Osteoblast (primary cell): ENCODE measurements at regions not wholly inside any gene's neighbourhood (a gene's known extent, or its start where the extent isn't known, plus 50 kb on each side); places are given as distances from the start of the nearest gene placed in this dataset.
"Not testable (repeated sequence)": the region's sequence is repeated elsewhere in the genome, so short reads cannot be mapped to it uniquely, and the experiment has no call there.

Source experiments
- DNase-seq: peaks from one replicate; pipeline ENCODE4 v3.0.0; 2011; ENCODE audit warnings: low spot score, mixed read lengths; ENCODE audit not compliant: insufficient read length; ENCODE audit errors: missing footprints
- H2AFZ ChIP-seq: 2 replicates; pipeline ENCODE4 v1.6.0; 2011; ENCODE audit warnings: mild to moderate bottlenecking, low read length
- H3K27ac ChIP-seq: 2 replicates; pipeline ENCODE4 v1.5.1; 2011; ENCODE audit warnings: mild to moderate bottlenecking, low read depth, low read length, moderate library complexity
- H3K27me3 ChIP-seq: 2 replicates; pipeline ENCODE4 v1.6.0; 2012; ENCODE audit warnings: mild to moderate bottlenecking, control low read depth, inconsistent platforms, low read length, moderate library complexity; ENCODE audit not compliant: insufficient read depth
- H3K36me3 ChIP-seq: 2 replicates; pipeline ENCODE4 v1.5.1; 2011; ENCODE audit warnings: mild to moderate bottlenecking, low read length, control low read depth, moderate library complexity; ENCODE audit not compliant: insufficient read depth
- H3K4me1 ChIP-seq: 2 replicates; pipeline ENCODE4 v1.5.1; 2011; ENCODE audit warnings: mild to moderate bottlenecking, low read length, control low read depth, moderate library complexity; ENCODE audit not compliant: insufficient read depth
- H3K4me2 ChIP-seq: 2 replicates; pipeline ENCODE4 v1.6.0; 2011; ENCODE audit warnings: mild to moderate bottlenecking, low read length; ENCODE audit not compliant: insufficient read depth
- H3K4me3 ChIP-seq: fragments of 200-600 bp; sonication (generic); 3 replicates; pipeline ENCODE4 v1.5.1; 2012; ENCODE audit warnings: mild to moderate bottlenecking, low read length, inconsistent platforms; ENCODE audit not compliant: insufficient read depth
- H3K79me2 ChIP-seq: 2 replicates; pipeline ENCODE4 v1.6.0; 2012; ENCODE audit warnings: mild to moderate bottlenecking, low read length, control low read depth, inconsistent platforms; ENCODE audit not compliant: insufficient read depth
- H3K9me3 ChIP-seq: 2 replicates; pipeline ENCODE4 v1.5.1; 2011; ENCODE audit warnings: low read depth, low read length, control low read depth
- H4K20me1 ChIP-seq: 2 replicates; pipeline ENCODE4 v1.6.0; 2012; ENCODE audit warnings: mild to moderate bottlenecking, low read length, control low read depth; ENCODE audit not compliant: insufficient read depth
- CTCF ChIP-seq: IDR thresholded peaks from 2 replicates; pipeline ENCODE4 v1.5.1; 2011; ENCODE audit warnings: mild to moderate bottlenecking, low read depth, low read length, moderate library complexity; ENCODE audit errors: extremely low read depth

GRCh38 chr3:26012241-26012745, 222.4 kb downstream of the OXSM start:
- H3K9me3 ChIP-seq = peaks cover 5% of the 10 kb centered on the region
- H3K36me3 ChIP-seq = no peaks in the 10 kb centered on the region
- no peaks in the 10 kb centered on the region for H3K27me3 ChIP-seq
- H3K27ac ChIP-seq = no peak overlapping the region
- no peaks in the 10 kb centered on the region for H4K20me1 ChIP-seq
- no peak overlapping the region for H3K4me2 ChIP-seq
- DNase-seq = no peak
- H3K4me3 ChIP-seq = no peak overlapping the region
- H3K79me2 ChIP-seq = no peaks in the 10 kb centered on the region
- H3K4me1 ChIP-seq = no peaks in the 10 kb centered on the region
- H2AFZ ChIP-seq = no peak overlapping the region
- no peak for TF ChIP-seq CTCF

- Histone ChIP-seq H3K36me3 (no peaks in the 10 kb centered on the region), H3K9me3 (peaks cover 5% of the 10 kb centered on the region), H3K79me2 (no peaks in the 10 kb centered on the region), H3K4me1 (no peaks in the 10 kb centered on the region), H3K27ac (no peak overlapping the region), H3K4me2 (no peak overlapping the region), H4K20me1 (no peaks in the 10 kb centered on the region), H3K27me3 (no peaks in the 10 kb centered on the region), H2AFZ (no peak overlapping the region), H3K4me3 (no peak overlapping the region)
- no peak for DNase-seq
- no peak for TF ChIP-seq CTCF
Observed at GRCh38 chr3:26015752-26016151, 225.9 kb downstream of the OXSM start.

- no peak overlapping the region for H2AFZ ChIP-seq
- H3K27ac ChIP-seq = no peak overlapping the region
- H4K20me1 ChIP-seq = no peaks in the 10 kb centered on the region
- H3K9me3 ChIP-seq = no peaks in the 10 kb centered on the region
- H3K79me2 ChIP-seq = no peaks in the 10 kb centered on the region
- H3K4me1 ChIP-seq = no peaks in the 10 kb centered on the region
- DNase-seq = no peak
- H3K27me3 ChIP-seq = no peaks in the 10 kb centered on the region
- no peak overlapping the region for H3K4me3 ChIP-seq
- no peak overlapping the region for H3K4me2 ChIP-seq
- H3K36me3 ChIP-seq = no peaks in the 10 kb centered on the region
- TF ChIP-seq CTCF = no peak
Observed at GRCh38 chr3:26018889-26019288, 229.0 kb downstream of the OXSM start.

GRCh38 chr3:26024206-26024605, 234.3 kb downstream of the OXSM start:
- not testable (repeated sequence) for H3K27ac ChIP-seq, H4K20me1 ChIP-seq, H3K9me3 ChIP-seq, H3K27me3 ChIP-seq, H3K36me3 ChIP-seq, H3K4me2 ChIP-seq, H3K4me3 ChIP-seq, H3K4me1 ChIP-seq, H3K79me2 ChIP-seq, DNase-seq, H2AFZ ChIP-seq
